Right renal cortex interstitium (tissue), 3 donors: ENCODE measurements at regions not wholly inside any gene's neighbourhood (a gene's known extent, or its start where the extent isn't known, plus 50 kb on each side); places are given as distances from the start of the nearest gene placed in this dataset.
"Not testable (repeated sequence)": the region's sequence is repeated elsewhere in the genome, so short reads cannot be mapped to it uniquely, and the experiment has no call there.

Experiments used
- DNase-seq, 3 donors: peaks; one replicate each; pipeline ENCODE4 v3.0.0-alpha.2; 2013; ENCODE audit warnings: low read depth in 3 of 3, low spot score in 2 of 3

DNA sequence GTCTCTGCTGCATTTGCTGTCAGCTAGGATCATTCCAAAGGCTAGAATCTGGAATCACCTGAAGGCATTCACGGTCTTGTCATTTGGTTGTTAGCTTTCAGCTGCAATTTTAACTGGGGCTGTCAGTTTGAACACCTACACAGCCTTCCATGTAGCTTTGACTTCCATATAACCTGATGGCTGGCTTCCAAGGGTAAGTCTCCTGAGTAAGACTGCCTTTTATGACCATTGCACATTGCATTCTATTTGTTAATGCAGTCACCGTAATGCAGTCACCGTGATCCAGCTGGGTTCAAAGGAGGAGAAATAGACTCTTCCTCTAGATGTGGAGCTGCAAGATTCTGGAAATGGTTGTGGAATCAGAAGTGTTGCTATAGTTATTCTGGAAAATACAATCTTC is 1284.2 kb downstream of the ADGRL3 start:
- DNase-seq, result no peak

DNA sequence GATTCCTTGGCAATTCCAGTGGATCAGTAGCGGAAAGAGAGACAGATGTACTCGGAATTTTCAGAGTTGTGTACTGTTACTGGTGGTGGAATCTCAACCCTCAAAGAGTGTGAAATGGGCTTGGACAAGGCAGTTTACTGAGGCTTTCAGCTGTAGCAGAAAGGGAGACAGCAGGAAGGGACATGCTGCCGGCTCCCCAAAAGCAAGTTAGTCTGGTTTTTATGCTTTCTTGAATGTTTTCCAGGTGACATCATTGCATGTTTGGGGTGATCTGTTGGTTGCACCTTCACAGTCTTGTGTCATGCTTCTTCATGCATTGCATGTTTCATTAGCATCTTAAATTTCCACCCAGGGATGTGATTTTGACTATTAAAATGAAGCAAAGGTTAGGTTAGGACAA is 1282.2 kb downstream of the ADGRL3 start:
- DNase-seq, result no peak

DNA sequence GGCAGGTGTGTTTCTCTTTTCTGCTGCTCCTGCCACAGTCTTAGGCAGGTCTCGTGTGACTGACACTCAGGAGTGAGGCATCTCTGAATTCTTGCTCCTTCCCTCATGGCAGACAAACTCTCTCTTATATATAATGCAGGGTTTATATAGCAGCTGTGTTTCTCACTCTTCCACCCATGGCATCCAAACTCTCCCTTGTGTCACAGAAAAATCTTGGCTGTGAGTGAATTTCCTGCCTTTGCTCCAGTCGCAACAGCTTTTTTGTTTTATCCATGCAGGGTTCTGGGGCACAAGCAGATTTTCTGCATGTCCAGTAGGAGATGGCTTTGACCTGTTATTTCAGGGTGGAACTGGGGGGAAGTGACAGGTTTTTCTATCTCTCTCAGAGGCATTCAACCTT is 1275.5 kb downstream of the ADGRL3 start:
- DNase-seq, result no peak

DNA sequence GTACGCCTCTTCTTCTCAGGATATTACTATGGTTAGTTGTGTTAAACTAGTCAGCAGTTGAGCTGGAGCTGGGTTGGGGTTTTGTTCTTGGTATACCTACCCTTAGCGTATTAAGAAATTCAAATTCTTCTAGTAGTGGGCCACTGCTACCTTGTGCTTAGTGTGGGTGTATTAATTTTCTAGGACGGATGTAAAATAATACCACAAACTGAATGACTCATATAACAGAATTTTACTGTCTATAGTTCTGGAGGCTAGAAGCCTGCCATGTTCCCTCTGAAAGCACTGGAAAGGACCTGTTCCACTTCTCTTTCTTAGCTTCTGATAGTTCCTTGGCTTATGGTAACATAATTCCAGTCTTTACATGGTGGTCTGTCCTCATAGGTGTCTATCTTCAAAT is 1274.7 kb downstream of the ADGRL3 start:
- DNase-seq, result no peak

DNA sequence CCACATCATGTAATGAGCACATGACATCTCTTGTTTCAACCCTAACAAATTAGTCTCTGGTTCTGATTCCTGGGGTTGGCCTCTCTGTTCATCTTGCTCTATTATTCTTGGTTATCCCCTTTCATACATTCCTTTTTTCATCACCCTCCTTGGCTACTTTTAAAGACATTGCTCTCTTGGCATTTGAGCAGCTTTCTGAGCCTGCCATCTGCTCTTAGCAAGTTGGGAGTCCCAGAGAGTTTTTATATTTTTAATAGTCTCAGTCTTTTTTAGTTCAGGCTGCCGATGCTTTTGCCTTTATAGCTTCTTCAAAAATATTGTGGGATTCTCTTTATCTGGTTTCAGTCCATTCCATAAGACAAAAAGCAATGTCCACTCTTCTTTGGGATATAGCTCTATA is 1270.9 kb downstream of the ADGRL3 start:
- no peak for DNase-seq

DNA sequence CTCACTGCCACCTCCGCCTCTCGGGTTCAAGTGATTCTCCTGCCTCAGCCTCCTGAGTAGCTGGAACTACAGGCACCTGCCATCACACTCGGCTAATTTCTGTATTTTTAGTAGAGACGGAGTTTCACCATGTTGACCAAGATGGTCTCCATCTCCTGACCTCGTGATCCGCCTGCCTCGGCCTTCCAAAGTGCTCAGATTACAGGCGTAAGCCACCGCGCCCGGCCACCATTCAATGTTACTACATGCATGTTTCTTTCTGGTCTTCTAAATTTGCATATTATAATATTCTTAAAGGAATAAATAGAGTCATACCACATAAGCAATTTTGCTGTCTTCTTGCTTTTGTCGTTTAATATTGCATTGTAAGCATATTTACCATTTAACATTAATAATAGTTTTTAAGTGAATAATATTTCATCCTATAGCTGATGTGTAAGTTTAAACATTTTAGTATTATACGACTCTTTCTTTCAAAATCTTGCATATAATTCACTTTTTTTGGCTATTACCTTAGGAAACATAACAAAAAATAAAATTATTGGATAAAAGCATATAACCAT is 1270.4 kb downstream of the ADGRL3 start:
- DNase-seq, result no peak

DNA sequence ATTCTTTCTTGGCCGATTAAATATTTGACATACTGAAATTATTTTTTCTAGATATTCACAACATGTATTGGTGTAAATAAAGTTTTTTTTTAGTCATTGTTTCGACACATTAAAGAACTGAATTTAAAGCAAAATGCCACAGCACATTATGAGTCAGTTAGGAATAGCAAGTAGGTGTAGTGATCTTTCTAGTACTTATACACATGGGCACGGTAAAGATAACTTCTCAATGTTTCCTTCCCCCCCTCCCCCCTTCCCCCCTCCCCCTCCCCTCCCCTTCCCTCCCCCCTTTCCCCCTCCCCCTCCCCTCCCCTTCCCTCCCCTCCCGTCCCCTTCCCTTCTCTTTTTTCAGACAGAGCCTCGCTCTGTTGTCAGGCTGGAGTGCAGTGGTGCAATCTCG is 1269.9 kb downstream of the ADGRL3 start:
- no peak for DNase-seq

DNA sequence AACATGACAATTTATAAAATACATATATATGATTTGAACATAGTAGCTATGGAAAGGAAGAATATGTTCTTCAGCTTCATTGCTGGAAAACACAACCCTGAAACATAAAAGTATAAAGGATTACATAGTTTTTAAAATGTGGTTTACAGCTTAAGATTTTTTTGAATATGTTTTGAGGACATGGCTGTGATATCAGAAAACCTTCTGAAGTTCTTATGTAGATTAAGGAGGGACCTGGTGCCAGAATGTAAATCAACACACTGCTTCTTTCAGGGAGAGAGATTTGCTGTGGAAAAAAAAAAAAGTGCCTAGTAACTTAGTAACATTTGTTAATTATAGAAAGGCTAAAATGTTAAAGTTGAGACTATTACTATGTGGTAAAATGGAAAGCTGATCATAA is 1261.8 kb downstream of the ADGRL3 start:
- DNase-seq, result no peak

DNA sequence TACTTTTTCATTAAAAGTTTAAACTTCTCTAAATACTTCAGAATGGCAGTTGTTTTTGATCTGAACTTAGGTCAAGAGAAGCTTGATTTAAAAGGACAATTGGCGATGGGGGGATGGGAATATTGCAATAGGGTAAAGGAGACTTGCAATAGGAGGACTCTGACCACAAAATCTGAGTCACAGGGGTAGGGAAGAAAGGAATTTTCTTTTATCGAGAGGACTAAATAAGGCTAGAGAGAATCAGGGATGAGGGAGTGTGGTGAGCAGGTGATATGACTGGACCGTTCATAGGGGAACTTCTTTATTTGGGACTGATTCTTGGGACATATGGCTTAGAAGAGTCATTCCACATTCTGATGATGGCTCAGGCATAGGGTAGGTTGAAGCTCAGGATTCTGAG is 1260.2 kb downstream of the ADGRL3 start:
- DNase-seq, result no peak

DNA sequence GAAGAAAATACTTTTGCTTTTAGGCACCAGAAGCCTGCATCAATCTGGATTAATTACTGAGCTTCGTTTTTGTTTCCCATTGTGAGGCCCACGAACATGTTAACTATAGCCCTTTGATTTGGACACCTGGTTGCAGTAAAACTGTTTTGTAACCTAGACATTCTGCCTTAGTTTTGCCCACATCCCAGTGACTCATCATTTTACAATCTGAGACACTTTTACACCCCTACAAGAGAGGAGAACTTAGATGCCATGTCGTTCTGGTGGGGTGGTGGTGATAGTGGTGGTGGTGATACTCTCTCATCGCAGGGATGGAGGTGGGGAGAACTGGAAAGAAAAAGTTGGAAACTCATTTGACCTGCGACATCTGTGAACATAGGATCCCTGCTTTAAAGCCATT is 1257.2 kb downstream of the ADGRL3 start:
- DNase-seq, result no peak

DNA sequence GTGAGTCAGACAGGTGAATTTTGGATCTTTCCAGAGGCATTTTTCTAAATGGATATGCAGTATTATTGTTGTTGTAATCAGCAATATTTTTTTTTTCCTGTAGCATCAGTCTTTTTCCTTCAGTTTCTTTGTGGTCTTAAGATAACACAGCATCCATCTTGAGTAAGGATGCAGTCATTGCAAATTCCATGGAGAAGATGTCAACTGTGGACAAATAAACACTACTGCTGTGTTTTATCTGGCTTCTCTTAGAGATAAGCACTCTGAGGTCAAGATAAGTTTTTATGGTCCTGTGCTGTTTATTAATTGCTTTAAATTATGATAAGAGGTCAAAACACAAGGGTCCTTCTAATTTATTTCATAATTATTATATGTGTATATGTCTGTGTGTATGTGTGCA is 1255.7 kb downstream of the ADGRL3 start:
- no peak for DNase-seq

DNA sequence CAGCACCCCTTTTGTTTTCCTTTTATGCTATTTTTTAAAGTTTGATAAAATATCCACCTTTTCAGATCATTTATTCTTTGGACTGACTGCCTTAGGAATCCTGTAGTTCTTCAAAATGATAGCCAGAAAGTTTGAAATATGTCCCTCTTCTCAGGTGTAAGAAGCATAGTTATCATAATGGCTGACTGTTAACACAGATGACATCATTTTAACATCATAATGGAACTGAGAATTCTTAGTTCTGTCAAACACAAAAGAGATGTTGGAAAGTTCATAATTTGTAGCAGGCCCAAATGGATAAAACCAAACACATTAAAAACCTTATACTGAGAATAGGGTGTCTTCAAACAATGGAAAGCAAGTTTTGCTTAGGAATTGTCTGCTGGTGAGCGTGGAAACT is 1254.4 kb downstream of the ADGRL3 start:
- no peak for DNase-seq

DNA sequence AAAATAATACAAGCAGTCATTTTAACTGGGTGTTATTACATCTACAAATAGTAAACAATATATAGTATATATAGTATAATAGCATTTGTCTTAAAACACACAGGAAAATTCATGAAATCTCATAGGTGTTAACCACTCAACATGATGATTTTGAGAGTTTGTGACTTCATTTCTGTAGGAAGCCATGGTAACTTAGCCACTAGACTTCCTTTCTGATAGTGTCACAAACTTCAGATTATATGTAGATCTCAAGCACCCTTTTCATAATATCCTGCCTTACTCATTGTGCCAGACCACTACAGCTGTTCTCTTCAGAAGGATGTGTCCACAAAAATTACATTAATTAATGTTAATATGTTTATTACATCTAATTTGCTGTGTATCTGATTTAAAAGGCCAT is 1250.6 kb downstream of the ADGRL3 start:
- DNase-seq, result no peak

DNA sequence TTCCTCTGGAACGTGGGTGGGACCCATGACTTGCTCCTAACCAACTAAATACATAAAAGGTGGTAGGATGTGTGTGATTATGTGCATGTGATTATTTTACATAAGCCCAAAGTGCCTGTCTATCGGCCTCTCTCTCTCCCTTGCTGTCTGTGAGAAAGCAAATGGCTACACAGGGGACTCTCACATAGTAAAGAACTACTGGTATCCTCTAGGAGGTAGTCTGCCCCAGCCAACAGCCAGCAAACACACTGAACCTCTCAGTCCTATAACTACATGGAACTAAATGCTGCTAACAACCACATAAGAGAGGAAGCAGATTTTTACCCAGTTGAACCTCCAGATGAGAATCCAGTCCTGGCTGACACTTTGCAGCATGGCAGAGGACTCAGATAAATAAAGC is 1249.4 kb downstream of the ADGRL3 start:
- no peak for DNase-seq

DNA sequence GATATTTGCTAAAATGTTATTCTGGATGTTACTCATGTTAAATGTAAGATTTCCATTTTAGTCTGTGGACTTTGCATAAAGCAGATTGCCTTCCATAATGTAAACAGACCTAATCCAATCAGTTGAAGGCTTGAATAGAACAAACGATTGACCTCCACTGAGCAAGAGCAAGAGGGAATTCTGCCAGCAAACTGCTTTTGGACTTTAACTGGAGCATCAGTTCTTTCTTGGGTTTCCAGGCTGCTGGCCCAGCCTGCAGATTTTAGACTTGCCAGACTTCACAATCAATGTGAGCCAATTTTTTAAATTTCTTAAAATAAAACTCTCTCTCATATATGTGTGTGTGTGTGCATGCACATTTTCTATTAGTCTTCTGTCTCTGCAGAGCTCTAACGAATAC is 1248.8 kb downstream of the ADGRL3 start:
- DNase-seq, result no peak

DNA sequence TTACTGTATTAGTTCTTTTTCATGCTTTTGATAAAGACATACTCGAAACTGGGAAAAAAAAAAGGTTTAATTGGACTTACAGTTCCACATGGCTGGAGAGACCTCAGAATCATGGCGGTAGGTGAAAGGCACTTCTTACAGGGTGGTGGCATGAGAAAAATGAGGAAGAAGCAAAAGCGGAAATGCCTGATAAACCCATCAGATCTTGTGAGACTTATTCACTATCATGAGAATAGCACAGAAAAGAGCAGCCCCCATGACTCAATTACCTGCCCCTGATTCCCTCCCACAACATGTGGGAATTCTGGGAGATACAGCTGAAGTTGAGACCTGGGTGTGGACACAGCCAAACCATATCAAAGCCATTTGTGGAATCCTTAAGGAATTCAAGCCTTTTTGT is 1238.9 kb downstream of the ADGRL3 start:
- no peak for DNase-seq

DNA sequence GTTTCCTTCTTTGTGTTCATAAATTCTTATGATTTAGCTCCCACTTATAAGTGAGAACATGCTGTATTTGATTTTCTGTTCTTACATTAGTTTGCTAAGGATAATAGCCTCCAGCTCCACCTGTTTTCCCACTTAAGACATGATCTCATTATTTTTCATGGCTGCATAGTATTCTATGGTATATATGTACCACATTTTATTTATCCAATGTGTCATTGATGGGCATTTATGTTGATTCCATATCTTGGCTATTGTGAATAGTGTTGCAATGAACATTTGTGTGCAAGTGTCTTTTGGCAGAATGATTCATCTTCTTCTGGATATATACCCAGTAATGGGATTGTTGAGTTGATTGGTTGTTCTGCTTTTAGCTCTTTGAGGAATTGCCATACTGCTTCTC is 1234.8 kb downstream of the ADGRL3 start:
- DNase-seq, result no peak

DNA sequence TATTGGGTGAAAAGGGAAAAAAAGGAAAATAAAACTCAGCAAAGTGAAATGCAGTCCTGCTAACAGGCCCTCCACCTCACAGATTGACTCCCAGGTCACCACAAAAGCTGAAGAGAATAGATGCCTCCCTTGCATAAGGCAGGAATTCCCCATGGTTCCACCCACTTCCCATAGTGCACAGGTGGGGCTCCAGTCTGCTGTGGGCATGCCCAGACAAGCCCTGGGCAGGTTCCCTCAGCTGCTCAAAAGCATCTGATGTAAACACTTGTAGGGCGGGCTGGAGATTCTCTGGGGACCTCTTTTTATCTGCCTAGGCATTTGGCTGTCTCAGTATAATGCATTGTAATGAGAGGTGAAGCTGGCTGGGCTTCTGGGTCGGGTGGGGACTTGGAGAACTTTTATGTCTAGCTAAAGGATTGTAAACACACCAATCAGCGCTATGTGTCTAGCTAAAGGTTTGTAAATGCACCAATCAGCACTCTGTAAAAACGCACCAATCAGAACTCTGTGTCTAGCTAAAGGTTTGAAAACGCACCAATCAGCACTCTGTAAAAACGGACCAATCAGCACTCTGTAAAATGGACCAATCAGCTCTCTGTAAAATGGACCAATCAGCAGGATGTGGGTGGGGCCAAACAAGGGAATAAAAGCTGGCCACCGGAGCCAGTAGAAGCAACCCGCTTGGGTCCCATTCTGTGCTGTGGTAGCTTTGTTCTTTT is 1231.5 kb downstream of the ADGRL3 start:
- DNase-seq, result not testable (repeated sequence)

DNA sequence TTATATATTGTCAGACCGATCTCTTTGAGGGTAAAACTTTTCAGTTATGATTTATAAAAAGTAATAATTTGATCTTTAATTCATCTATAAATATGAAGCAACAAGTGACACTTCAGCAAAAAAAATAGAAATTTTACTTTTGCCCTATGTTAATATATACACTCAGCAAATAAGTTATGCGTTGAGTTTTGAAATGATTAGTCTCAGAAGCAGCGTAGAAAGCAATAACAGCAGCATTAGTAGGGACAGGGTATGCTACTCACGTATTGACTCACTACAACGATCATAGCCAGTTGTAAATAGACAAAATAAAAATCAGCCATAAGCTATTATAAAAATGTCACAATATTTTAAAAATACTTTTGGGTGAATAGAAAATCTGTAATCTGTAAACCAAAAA is 1229.2 kb downstream of the ADGRL3 start:
- no peak for DNase-seq

DNA sequence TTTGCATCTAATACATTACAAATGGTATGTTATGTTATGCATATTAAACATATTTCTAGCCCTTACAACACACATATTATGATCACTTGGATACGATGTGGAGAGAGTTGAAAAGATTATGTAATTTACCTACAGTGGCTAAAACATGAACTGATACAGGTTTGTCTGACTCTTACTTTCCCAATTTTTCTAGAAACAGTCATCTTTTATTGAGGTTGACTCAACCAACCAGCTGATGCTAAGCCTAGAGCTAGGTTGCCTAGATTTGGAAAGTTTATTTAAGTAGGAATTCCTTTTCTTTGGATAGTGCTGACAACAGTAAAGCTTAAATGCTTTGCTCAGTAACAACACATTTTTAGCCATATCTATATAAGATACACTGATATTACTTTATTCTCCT is 1215.1 kb downstream of the ADGRL3 start:
- no peak for DNase-seq

DNA sequence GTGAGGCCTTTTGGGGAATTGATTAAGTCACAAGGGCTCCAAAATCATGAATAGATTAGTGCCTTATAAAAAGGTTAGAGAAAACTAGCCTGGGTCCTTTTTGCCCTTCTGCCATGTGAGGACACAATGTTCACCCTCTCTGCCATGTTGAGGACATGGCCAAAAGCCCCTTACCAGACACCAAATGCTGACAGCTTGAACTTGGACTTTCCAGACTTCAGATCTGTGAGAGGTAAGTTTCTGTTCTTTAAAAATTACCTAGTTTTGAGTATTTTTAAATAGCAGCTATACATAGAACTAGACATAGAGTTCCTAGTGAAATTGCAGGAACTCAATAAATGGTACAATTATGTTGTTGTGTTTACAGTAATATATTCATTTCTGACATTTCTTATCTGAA is 1214.4 kb downstream of the ADGRL3 start:
- DNase-seq, result no peak

DNA sequence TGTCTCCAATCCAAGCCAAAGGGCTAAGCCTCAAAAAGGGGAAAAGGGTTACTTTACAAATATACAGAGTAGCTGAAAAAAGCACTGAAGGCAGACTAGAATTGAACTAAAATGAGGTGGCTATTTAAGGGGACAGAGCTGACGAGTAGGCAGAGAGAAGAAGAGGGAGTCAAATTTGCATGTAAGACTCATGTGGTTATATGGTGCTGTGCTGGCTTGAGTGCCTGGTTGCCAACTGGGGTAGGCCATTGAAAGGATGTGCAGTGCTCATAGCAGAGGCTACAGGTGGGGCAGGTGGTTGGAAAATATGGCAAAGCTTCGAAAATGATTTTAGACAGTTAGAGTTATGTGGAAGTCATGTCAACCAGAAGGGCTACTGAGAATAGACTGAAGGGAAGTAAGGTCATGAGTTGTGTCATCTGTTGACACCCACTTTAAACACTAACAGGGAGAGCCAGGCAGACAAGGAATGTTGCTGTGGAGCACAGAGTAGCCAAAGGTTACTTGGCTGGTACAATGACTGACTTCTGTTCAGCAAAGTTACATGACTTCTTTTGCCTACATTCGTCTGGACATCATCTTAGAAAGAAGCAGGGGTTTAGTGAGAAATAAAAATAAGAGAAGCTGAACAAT is 1210.4 kb downstream of the ADGRL3 start:
- DNase-seq, result no peak

DNA sequence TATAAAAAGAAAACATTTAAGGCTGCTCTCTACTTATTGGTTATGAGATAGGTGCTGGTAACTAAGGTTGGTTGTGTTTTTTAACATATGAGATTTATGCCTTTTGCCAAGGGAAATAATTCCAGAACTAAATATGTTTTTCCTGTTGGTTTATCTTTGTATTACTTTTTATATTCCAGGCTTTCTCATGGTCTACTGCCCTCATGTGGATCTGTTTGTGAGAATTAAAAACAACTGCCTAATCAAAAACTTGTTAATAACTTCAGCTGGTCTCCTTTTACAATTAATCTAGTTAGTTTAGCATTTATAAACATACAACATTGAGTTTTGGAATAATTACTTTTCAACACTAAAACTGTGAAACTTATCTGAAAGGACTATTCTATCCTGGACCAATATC is 1208.3 kb downstream of the ADGRL3 start:
- DNase-seq, result no peak
